Smooth muscle cell (in vitro differentiated cells): ENCODE measurements at regions not wholly inside any gene's neighbourhood (a gene's known extent, or its start where the extent isn't known, plus 50 kb on each side); places are given as distances from the start of the nearest gene placed in this dataset.

ENCODE experiments used
- DNase-seq: peaks from one replicate; lab custom pipeline; 2025; ENCODE audit not compliant: unreplicated experiment; lab: John Stamatoyannopoulos, UW
- H2AFZ ChIP-seq: fragments of 200-600 bp; sonication (generic); 2 replicates; pipeline ENCODE4 v1.6.0; 2016; ENCODE audit warnings: antibody characterized with exemption, low read depth, mild to moderate bottlenecking
- H3F3A ChIP-seq: fragments of 200-600 bp; sonication (generic); 2 replicates; pipeline ENCODE4 v1.6.0; 2017; ENCODE audit warnings: antibody characterized with exemption, low read depth
- H3K27ac ChIP-seq: fragments of 200-600 bp; sonication (generic); 2 replicates; pipeline ENCODE4 v1.5.1; 2016; ENCODE audit warnings: low read depth, mild to moderate bottlenecking
- H3K27me3 ChIP-seq: fragments of 200-600 bp; sonication (generic); 2 replicates; pipeline ENCODE4 v1.6.1; 2016; ENCODE audit warnings: low read depth, mild to moderate bottlenecking
- H3K36me3 ChIP-seq: fragments of 200-600 bp; sonication (generic); 2 replicates; pipeline ENCODE4 v1.5.1; 2016; ENCODE audit warnings: low read depth
- H3K4me1 ChIP-seq: fragments of 200-600 bp; sonication (generic); 2 replicates; pipeline ENCODE4 v1.5.1; 2016; ENCODE audit warnings: low read depth
- H3K4me2 ChIP-seq: fragments of 200-600 bp; sonication (generic); 2 replicates; pipeline ENCODE4 v1.6.0; 2016; ENCODE audit warnings: mild to moderate bottlenecking
- H3K4me3 ChIP-seq: fragments of 200-600 bp; sonication (generic); 2 replicates; pipeline ENCODE4 v1.5.1; 2016; ENCODE audit warnings: mild to moderate bottlenecking
- H3K79me2 ChIP-seq: fragments of 200-600 bp; sonication (generic); 2 replicates; pipeline ENCODE4 v1.6.0; 2016; ENCODE audit warnings: low read depth, mild to moderate bottlenecking
- H3K9ac ChIP-seq: fragments of 200-600 bp; sonication (generic); 2 replicates; pipeline ENCODE4 v1.6.0; 2016; ENCODE audit warnings: low read depth
- H3K9me3 ChIP-seq: fragments of 200-600 bp; sonication (generic); replicated peaks from 2 replicates; pipeline ENCODE4 v1.5.1; 2016; ENCODE audit warnings: low read depth
- H4K20me1 ChIP-seq: fragments of 200-600 bp; sonication (generic); 2 replicates; pipeline ENCODE4 v1.6.0; 2016; ENCODE audit warnings: low read depth
- WGBS: methylation state at CpG from one replicate; pipeline ENCODE4 v1.1.7; 2016; ENCODE audit warnings: low lambda C conversion rate; 5-methylcytosine and 5-hydroxymethylcytosine counted together
- TF ChIP-seq, protein P1 (sequence below): fragments of 200-600 bp; sonication (generic); IDR thresholded peaks from 2 replicates; pipeline ENCODE4 v1.5.1; 2017; ENCODE audit warnings: borderline replicate concordance, mild to moderate bottlenecking, antibody characterized with exemption; ENCODE audit not compliant: insufficient read depth, poor library complexity, severe bottlenecking

DNA sequence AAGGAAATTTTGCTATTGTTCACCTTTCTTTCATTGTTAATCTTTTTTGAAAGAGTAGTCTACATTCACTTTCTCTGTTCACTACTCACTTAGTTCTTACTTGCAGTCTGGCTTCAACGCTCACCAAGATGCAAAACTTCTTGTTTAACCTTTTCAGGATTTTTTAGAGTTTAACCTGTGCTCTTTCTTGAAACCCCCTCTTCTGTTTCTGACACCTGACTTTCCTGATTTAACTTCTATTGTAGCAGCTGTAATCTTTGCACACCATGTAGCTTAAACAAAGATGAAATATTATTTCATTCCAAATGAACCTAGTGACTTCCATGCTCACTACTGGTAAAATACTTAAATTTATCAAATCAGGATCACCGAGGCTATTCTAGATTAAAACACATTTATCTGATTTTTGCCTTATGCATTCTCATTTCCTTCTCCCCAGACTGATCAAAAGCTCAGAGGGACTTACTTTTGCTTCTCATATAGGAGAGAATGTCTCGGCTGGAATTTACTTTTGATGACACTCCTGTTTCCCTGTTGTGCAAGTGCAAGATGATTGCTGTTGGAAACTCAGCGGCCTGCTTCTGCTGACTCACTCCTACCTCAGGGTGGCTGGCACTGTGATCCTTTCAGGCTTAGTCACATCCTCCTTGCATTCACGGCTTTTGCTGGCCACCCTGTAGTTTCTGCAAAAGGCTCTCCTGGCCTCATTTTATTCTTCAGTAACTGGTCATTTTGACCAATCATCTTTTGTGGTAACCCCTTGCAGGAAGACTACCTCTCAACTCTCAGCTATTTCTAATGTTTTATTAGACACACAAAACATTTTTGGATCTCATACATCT lies 109.3 kb upstream of the IFNE start:
- WGBS: 18% methylated on average over 5 of the region's 5 CpGs
- peak overlapping the region; percentile 83 for H3K4me2 ChIP-seq
- H3K79me2 ChIP-seq: peaks cover 5% of the 10 kb centered on the region

DNA sequence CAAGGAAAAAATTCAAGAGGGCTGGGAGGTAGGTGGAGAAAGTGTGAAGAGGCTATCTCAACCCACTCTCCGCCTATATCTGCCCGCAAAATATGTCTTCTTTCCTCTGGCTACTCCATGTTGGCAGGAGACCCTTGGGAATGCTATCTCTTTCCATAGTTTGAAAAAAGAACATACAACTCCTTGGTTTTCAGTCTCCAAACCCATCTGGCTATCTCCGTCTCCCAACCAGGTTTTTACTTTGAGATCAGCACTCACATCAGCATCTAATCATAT lies 109.9 kb upstream of the IFNE start:
- peaks cover 23% of the 10 kb centered on the region for H3F3A ChIP-seq
- no peaks in the 10 kb centered on the region for H3K27me3 ChIP-seq
- H3K4me1 ChIP-seq: peaks cover 39% of the 10 kb centered on the region
- no peaks in the 10 kb centered on the region for H4K20me1 ChIP-seq
- DNase-seq: no peak
- WGBS: 45% methylated on average over 3 of the region's 3 CpGs
- H3K9me3 ChIP-seq: no peaks in the 10 kb centered on the region
- H3K9ac ChIP-seq: peak overlapping the region; percentile 79
- H3K4me3 ChIP-seq: no peak overlapping the region
- peak overlapping the region; percentile 95 for H3K27ac ChIP-seq
- no peaks in the 10 kb centered on the region for H3K36me3 ChIP-seq
- peak overlapping the region; percentile 83 for H3K4me2 ChIP-seq
- TF ChIP-seq, protein P1, sequence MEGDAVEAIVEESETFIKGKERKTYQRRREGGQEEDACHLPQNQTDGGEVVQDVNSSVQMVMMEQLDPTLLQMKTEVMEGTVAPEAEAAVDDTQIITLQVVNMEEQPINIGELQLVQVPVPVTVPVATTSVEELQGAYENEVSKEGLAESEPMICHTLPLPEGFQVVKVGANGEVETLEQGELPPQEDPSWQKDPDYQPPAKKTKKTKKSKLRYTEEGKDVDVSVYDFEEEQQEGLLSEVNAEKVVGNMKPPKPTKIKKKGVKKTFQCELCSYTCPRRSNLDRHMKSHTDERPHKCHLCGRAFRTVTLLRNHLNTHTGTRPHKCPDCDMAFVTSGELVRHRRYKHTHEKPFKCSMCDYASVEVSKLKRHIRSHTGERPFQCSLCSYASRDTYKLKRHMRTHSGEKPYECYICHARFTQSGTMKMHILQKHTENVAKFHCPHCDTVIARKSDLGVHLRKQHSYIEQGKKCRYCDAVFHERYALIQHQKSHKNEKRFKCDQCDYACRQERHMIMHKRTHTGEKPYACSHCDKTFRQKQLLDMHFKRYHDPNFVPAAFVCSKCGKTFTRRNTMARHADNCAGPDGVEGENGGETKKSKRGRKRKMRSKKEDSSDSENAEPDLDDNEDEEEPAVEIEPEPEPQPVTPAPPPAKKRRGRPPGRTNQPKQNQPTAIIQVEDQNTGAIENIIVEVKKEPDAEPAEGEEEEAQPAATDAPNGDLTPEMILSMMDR: no peak
- peak overlapping the region; percentile 57 for H2AFZ ChIP-seq
- peaks cover 5% of the 10 kb centered on the region for H3K79me2 ChIP-seq

More for the DNA sequence above, 109.3 kb upstream of the IFNE start:
- Histone ChIP-seq H3K27me3 (no peaks in the 10 kb centered on the region), H3F3A (peaks cover 23% of the 10 kb centered on the region), H3K9me3 (no peaks in the 10 kb centered on the region), H3K9ac (peak overlapping the region; percentile 79), H3K27ac (peak overlapping the region; percentile 95), H2AFZ (no peak overlapping the region), H3K36me3 (no peaks in the 10 kb centered on the region), H4K20me1 (no peaks in the 10 kb centered on the region), H3K4me3 (peak overlapping the region; percentile 24), H3K4me1 (peaks cover 39% of the 10 kb centered on the region)
- DNase-seq: peak; percentile 12
- TF ChIP-seq, protein P1: no peak

DNA sequence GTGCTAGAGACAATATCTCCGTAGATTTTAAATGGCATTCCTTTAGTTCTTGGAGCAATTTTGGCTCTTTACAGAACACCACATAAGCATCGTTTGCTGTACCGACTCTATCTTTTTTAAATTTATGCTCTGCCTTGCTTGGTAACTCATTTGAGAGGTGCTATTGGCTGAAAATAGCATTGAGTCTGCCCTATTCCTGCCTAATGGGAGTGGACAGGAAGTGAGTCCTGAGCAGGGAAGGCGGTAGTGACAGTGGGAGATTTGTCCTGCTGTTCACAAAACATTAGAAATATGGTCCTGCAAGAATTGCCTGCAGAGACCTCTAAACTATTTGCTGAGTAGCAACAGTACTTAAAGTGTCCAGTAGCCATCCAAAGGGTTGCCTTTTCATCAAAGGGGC lies 115.2 kb upstream of the IFNE start:
- TF ChIP-seq, protein P1: no peak
- WGBS: 85% methylated on average over 4 of the region's 4 CpGs
- Histone ChIP-seq H3K9me3 (no peaks in the 10 kb centered on the region), H3K4me1 (peaks cover 10% of the 10 kb centered on the region), H2AFZ (peak overlapping the region; percentile 26), H3K27ac (peak overlapping the region; percentile 68), H3K4me2 (no peak overlapping the region), H3K9ac (no peak overlapping the region), H4K20me1 (no peaks in the 10 kb centered on the region), H3K27me3 (no peaks in the 10 kb centered on the region), H3K79me2 (no peaks in the 10 kb centered on the region), H3K36me3 (no peaks in the 10 kb centered on the region), H3K4me3 (no peak overlapping the region), H3F3A (peaks cover 13% of the 10 kb centered on the region)
- no peak for DNase-seq

DNA sequence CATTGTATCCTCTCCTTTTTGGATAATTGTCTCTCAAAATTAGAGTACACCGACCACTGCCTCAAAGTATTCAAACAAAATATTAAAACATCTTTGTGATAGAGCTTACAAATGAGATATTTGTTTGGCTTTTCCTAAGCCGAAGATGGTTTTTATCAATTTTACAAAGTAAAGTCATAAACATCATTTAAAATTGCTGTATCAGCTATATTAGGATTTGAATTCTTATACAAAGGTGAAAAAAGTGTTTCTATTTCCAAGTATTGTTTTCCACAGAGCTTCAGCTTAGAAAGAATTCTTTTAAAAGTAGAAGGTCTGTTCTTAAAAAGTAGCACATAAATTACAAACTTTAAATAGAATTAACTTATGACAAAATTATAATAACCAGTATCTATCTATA lies 116.6 kb upstream of the IFNE start:
- Histone ChIP-seq H3K4me3 (no peak overlapping the region), H3K9me3 (no peaks in the 10 kb centered on the region), H3F3A (no peaks in the 10 kb centered on the region), H3K36me3 (no peaks in the 10 kb centered on the region), H4K20me1 (no peaks in the 10 kb centered on the region), H2AFZ (no peak overlapping the region), H3K4me1 (no peaks in the 10 kb centered on the region), H3K4me2 (no peak overlapping the region), H3K27ac (no peak overlapping the region), H3K9ac (no peak overlapping the region), H3K79me2 (no peaks in the 10 kb centered on the region), H3K27me3 (no peaks in the 10 kb centered on the region)
- no peak for DNase-seq
- WGBS: 99% methylated on average over 2 of the region's 2 CpGs
- TF ChIP-seq, protein P1: no peak
